Peyer's patch (tissue), 4 donors: ENCODE measurements at regions not wholly inside any gene's neighbourhood (a gene's known extent, or its start where the extent isn't known, plus 50 kb on each side); places are given as distances from the start of the nearest gene placed in this dataset.

Experiments
- DNase-seq, 3 donors: peaks; one replicate each; pipeline ENCODE4 v3.0.0-alpha.2; 2017 to 2019
- H3K27ac ChIP-seq, 4 donors: fragments of 200-600 bp; sonication (generic); one replicate each; pipeline ENCODE4 v1.5.1; 2016 to 2019
- H3K27me3 ChIP-seq, 2 donors: fragments of 200-600 bp; sonication (generic); one replicate each; pipeline ENCODE4 v1.5.1; 2019
- H3K36me3 ChIP-seq, 3 donors: fragments of 200-600 bp; sonication (generic); one replicate each; pipeline ENCODE4 v1.5.1; 2016 to 2019
- H3K4me1 ChIP-seq, 4 donors: fragments of 200-600 bp; sonication (generic); one replicate each; pipeline ENCODE4 v1.5.1; 2016 to 2019
- H3K4me3 ChIP-seq, 4 donors: fragments of 200-600 bp; sonication (generic); 1 replicate in 3 of 4; 2 replicates in 1 of 4; pipeline ENCODE4 v1.5.1; 2016 to 2019; ENCODE audit warnings: mild to moderate bottlenecking in 1 of 4
- H3K9me3 ChIP-seq, 4 donors: fragments of 200-600 bp; sonication (generic); one replicate each; pipeline ENCODE4 v1.5.1; 2016 to 2019; ENCODE audit warnings: mild to moderate bottlenecking in 1 of 4
- CTCF ChIP-seq, 6 experiments: fragments of 450-650 bp in 4 of 6; fragments of 200-600 bp in 2 of 6; sonication (generic) in 1 of 6; IDR thresholded peaks; one replicate each; pipeline ENCODE4 v1.5.1; 2017 to 2019; ENCODE audit warnings: antibody characterized with exemption in 6 of 6, mild to moderate bottlenecking in 3 of 6, moderate library complexity in 1 of 6
- POLR2A ChIP-seq, 2 donors: fragments of 450-650 bp; IDR thresholded peaks; one replicate each; pipeline ENCODE4 v1.5.1; 2017; ENCODE audit warnings: antibody characterized with exemption in 2 of 2, mild to moderate bottlenecking in 2 of 2, moderate library complexity in 2 of 2

- Histone ChIP-seq H3K27me3 (no peaks in the 10 kb centered on the region), H3K9me3 (no peaks in the 10 kb centered on the region), H3K4me1 (peaks cover 0 to 25% (median 0%) of the 10 kb centered on the region in 4 donors), H3K27ac (peak overlapping the region in 1 of 4 donors; percentile 57), H3K36me3 (no peaks in the 10 kb centered on the region), H3K4me3 (no peak overlapping the region)
- DNase-seq = no peak
- TF ChIP-seq CTCF (IDR thresholded peaks at IDR 0.05) (no peak), POLR2A (IDR thresholded peaks at IDR 0.05) (no peak)
Observed at GRCh38 chr5:126368239-126368812, 54.9 kb upstream of the GRAMD2B start.

GRCh38 chr5:126369083-126369482, 54.1 kb upstream of the GRAMD2B start:
- no peak overlapping the region for H3K4me3 ChIP-seq
- no peaks in the 10 kb centered on the region for H3K9me3 ChIP-seq
- TF ChIP-seq POLR2A (IDR thresholded peaks at IDR 0.05) = no peak
- TF ChIP-seq CTCF (IDR thresholded peaks at IDR 0.05) = no peak
- H3K27me3 ChIP-seq = no peaks in the 10 kb centered on the region
- no peak for DNase-seq
- H3K36me3 ChIP-seq = no peaks in the 10 kb centered on the region
- H3K4me1 ChIP-seq = peaks cover 0 to 23% (median 0%) of the 10 kb centered on the region in 4 donors
- H3K27ac ChIP-seq = peak overlapping the region in 1 of 4 donors; percentile 57

- Histone ChIP-seq H3K4me1 (peaks cover 0 to 14% (median 0%) of the 10 kb centered on the region in 4 donors), H3K4me3 (peak overlapping the region in 2 of 4 donors; percentile 52 to 55), H3K36me3 (no peaks in the 10 kb centered on the region), H3K9me3 (no peaks in the 10 kb centered on the region), H3K27me3 (no peaks in the 10 kb centered on the region), H3K27ac (peak overlapping the region in 3 of 4 donors; percentile 72 to 81 (median 74))
- DNase-seq = peak in 1 of 3 donors; percentile 53
- TF ChIP-seq POLR2A (IDR thresholded peaks at IDR 0.05) (peak; percentile 53 to 61), CTCF (IDR thresholded peaks at IDR 0.05) (peak in 3 of 6 experiments; percentile 53 to 61 (median 58))
Observed at GRCh38 chr5:126369995-126370731, 53.0 kb upstream of the GRAMD2B start.

GRCh38 chr5:126370796-126371718, 52.2 kb upstream of the GRAMD2B start:
- TF ChIP-seq CTCF (IDR thresholded peaks at IDR 0.05) = peak in 3 of 6 experiments; percentile 10 to 32 (median 25)
- peak in 1 of 2 donors; percentile 74 for TF ChIP-seq POLR2A (IDR thresholded peaks at IDR 0.05)
- H3K9me3 ChIP-seq = no peaks in the 10 kb centered on the region
- peak overlapping the region in 3 of 4 donors; percentile 72 to 81 (median 74) for H3K27ac ChIP-seq
- DNase-seq = peak in 1 of 3 donors; percentile 70
- peak overlapping the region in 3 of 4 donors; percentile 32 to 55 (median 52) for H3K4me3 ChIP-seq
- peaks cover 0 to 10% (median 0%) of the 10 kb centered on the region in 4 donors for H3K4me1 ChIP-seq
- no peaks in the 10 kb centered on the region for H3K36me3 ChIP-seq
- no peaks in the 10 kb centered on the region for H3K27me3 ChIP-seq

GRCh38 chr5:126373375-126374108, 49.7 kb upstream of the GRAMD2B start:
- Histone ChIP-seq H3K36me3 (peaks cover 0 to 5% (median 0%) of the 10 kb centered on the region in 3 donors), H3K27ac (peak overlapping the region in 3 of 4 donors; percentile 21 to 77 (median 74)), H3K4me1 (peaks cover 0 to 10% (median 0%) of the 10 kb centered on the region in 4 donors), H3K4me3 (peak overlapping the region in 2 of 4 donors; percentile 52 to 55), H3K9me3 (no peaks in the 10 kb centered on the region), H3K27me3 (no peaks in the 10 kb centered on the region)
- DNase-seq = no peak
- peak; percentile 63 to 76 for TF ChIP-seq POLR2A (IDR thresholded peaks at IDR 0.05)
- peak in 2 of 6 experiments; percentile 7 to 22 for TF ChIP-seq CTCF (IDR thresholded peaks at IDR 0.05)
